ENCODE measurements at regions not wholly inside any gene's neighbourhood (a gene's known extent, or its start where the extent isn't known, plus 50 kb on each side); places are given as distances from the start of the nearest gene placed in this dataset.

- no peak for TF ChIP-seq CTCF (IDR thresholded peaks at IDR 0.05)
- no peak overlapping the region for H3K4me3 ChIP-seq
- no peak overlapping the region for H3K27ac ChIP-seq
- no peak for DNase-seq (ENCODE audit: low spot score)
Observed at GRCh38 chr5:14956423-14957046, 85.0 kb upstream of the ANKH start.

GRCh38 chr5:14954616-14955343 lies 83.2 kb upstream of the ANKH start:
- no peak for DNase-seq (ENCODE audit: low spot score)
- no peak overlapping the region for H3K27ac ChIP-seq
- no peak overlapping the region for H3K4me3 ChIP-seq
- no peak for TF ChIP-seq CTCF (IDR thresholded peaks at IDR 0.05)

- DNase-seq (ENCODE audit: low spot score) = no peak
- TF ChIP-seq CTCF (IDR thresholded peaks at IDR 0.05) = no peak
- no peak overlapping the region for H3K4me3 ChIP-seq
- no peak overlapping the region for H3K27ac ChIP-seq
Observed at GRCh38 chr5:14954216-14954615, 82.6 kb upstream of the ANKH start.

GRCh38 chr5:14953075-14953607 lies 81.6 kb upstream of the ANKH start:
- TF ChIP-seq CTCF (IDR thresholded peaks at IDR 0.05) = no peak
- Histone ChIP-seq H3K4me3 (no peak overlapping the region), H3K27ac (no peak overlapping the region)
- no peak for DNase-seq (ENCODE audit: low spot score)

GRCh38 chr5:14948383-14948782 lies 76.8 kb upstream of the ANKH start:
- Histone ChIP-seq H3K4me3 (no peak overlapping the region), H3K27ac (no peak overlapping the region)
- no peak for TF ChIP-seq CTCF (IDR thresholded peaks at IDR 0.05)
- no peak for DNase-seq (ENCODE audit: low spot score)

- DNase-seq (ENCODE audit: low spot score) = no peak
- Histone ChIP-seq H3K27ac (no peak overlapping the region), H3K4me3 (no peak overlapping the region)
- no peak for TF ChIP-seq CTCF (IDR thresholded peaks at IDR 0.05)
Observed at GRCh38 chr5:14946815-14947620, 75.4 kb upstream of the ANKH start.

Measured in coronary artery (tissue), 2 donors.